ENCODE measurements at regions not wholly inside any gene's neighbourhood (a gene's known extent, or its start where the extent isn't known, plus 50 kb on each side); places are given as distances from the start of the nearest gene placed in this dataset.

GRCh38 chr3:117346901-117347300 lies 637.3 kb downstream of the TUSC7 start:
- Mint-ChIP-seq H3K27ac (no peak overlapping the region), H3K4me1 (ENCODE audit: low read depth) (no peaks in the 10 kb centered on the region), H3K36me3 (ENCODE audit: low read depth) (no peaks in the 10 kb centered on the region), H3K4me3 (no peak overlapping the region), H3K9me3 (peaks cover 47% of the 10 kb centered on the region), H3K27me3 (ENCODE audit: insufficient read depth) (no peaks in the 10 kb centered on the region; the same call in 1 of the 2 replicates)
- DNase-seq: no peak
- no peak for TF ChIP-seq CTCF (IDR thresholded peaks at IDR 0.05)

GRCh38 chr3:117348884-117349283 lies 639.3 kb downstream of the TUSC7 start:
- H3K36me3 Mint-ChIP-seq (ENCODE audit: low read depth): no peaks in the 10 kb centered on the region
- H3K27ac Mint-ChIP-seq: no peak overlapping the region
- peaks cover 37% of the 10 kb centered on the region for H3K9me3 Mint-ChIP-seq
- no peak overlapping the region for H3K4me3 Mint-ChIP-seq
- TF ChIP-seq CTCF (IDR thresholded peaks at IDR 0.05): no peak
- DNase-seq: no peak
- no peaks in the 10 kb centered on the region for H3K4me1 Mint-ChIP-seq (ENCODE audit: low read depth)
- H3K27me3 Mint-ChIP-seq (ENCODE audit: insufficient read depth): no peaks in the 10 kb centered on the region; the same call in 1 of the 2 replicates

- no peaks in the 10 kb centered on the region; the same call in 1 of the 2 replicates for H3K27me3 Mint-ChIP-seq (ENCODE audit: insufficient read depth)
- H3K4me3 Mint-ChIP-seq: no peak overlapping the region
- H3K27ac Mint-ChIP-seq: no peak overlapping the region
- no peak for DNase-seq
- H3K36me3 Mint-ChIP-seq (ENCODE audit: low read depth): no peaks in the 10 kb centered on the region
- H3K9me3 Mint-ChIP-seq: peaks cover 37% of the 10 kb centered on the region
- no peaks in the 10 kb centered on the region for H3K4me1 Mint-ChIP-seq (ENCODE audit: low read depth)
- TF ChIP-seq CTCF (IDR thresholded peaks at IDR 0.05): no peak
Observed at GRCh38 chr3:117349566-117349965, 640.0 kb downstream of the TUSC7 start.

GRCh38 chr3:117350371-117350770 lies 640.8 kb downstream of the TUSC7 start:
- H3K36me3 Mint-ChIP-seq (ENCODE audit: low read depth): no peaks in the 10 kb centered on the region
- no peak overlapping the region for H3K27ac Mint-ChIP-seq
- H3K27me3 Mint-ChIP-seq (ENCODE audit: insufficient read depth): no peaks in the 10 kb centered on the region; the same call in 1 of the 2 replicates
- no peak for DNase-seq
- H3K4me3 Mint-ChIP-seq: no peak overlapping the region
- H3K4me1 Mint-ChIP-seq (ENCODE audit: low read depth): no peaks in the 10 kb centered on the region
- peaks cover 37% of the 10 kb centered on the region for H3K9me3 Mint-ChIP-seq
- TF ChIP-seq CTCF (IDR thresholded peaks at IDR 0.05): no peak

- no peak for DNase-seq
- no peak; the same call in 1 of the 2 replicates for TF ChIP-seq CTCF (IDR thresholded peaks at IDR 0.05)
- Mint-ChIP-seq H3K4me3 (no peak overlapping the region), H3K27ac (no peak overlapping the region), H3K4me1 (ENCODE audit: low read depth) (no peaks in the 10 kb centered on the region), H3K36me3 (ENCODE audit: low read depth) (no peaks in the 10 kb centered on the region), H3K9me3 (peaks cover 27% of the 10 kb centered on the region), H3K27me3 (ENCODE audit: insufficient read depth) (no peaks in the 10 kb centered on the region)
Observed at GRCh38 chr3:117355566-117355965, 646.0 kb downstream of the TUSC7 start.
